Heart right ventricle (tissue), 16 donors: ENCODE measurements at regions not wholly inside any gene's neighbourhood (a gene's known extent, or its start where the extent isn't known, plus 50 kb on each side); places are given as distances from the start of the nearest gene placed in this dataset.

ENCODE experiments used
- ATAC-seq, 8 donors: fragments of 200-7000 bp; cut with Tn5 transposase; one replicate each; pipeline ENCODE4 v1.9.1; 2020; ENCODE audit warnings: mild to moderate bottlenecking in 8 of 8, moderate library complexity in 8 of 8, moderate number of reproducible peaks in 1 of 8
- DNase-seq, 2 donors: peaks; one replicate each; pipeline ENCODE4 v3.0.0-alpha.2; 2020
- H3K27ac ChIP-seq, 10 donors: fragments of 200-600 bp; sonication (generic) in 2 of 10; one replicate each; pipeline versions ENCODE4 v1.5.0 to v1.8.0; 2020 to 2022; ENCODE audit warnings: mild to moderate bottlenecking in 3 of 10
- H3K27me3 ChIP-seq, 7 donors: fragments of 200-600 bp; one replicate each; pipeline ENCODE4 v1.8.0; 2021 to 2022; ENCODE audit warnings: mild to moderate bottlenecking in 2 of 7
- H3K36me3 ChIP-seq, 9 donors: fragments of 200-600 bp; sonication (generic) in 1 of 9; one replicate each; pipeline versions ENCODE4 v1.5.0 to v1.8.0; 2020 to 2022; ENCODE audit warnings: mild to moderate bottlenecking in 2 of 9
- H3K4me1 ChIP-seq, 9 donors: fragments of 200-600 bp; sonication (generic) in 1 of 9; one replicate each; pipeline versions ENCODE4 v1.5.0 to v1.8.0; 2020 to 2022; ENCODE audit warnings: mild to moderate bottlenecking in 4 of 9
- H3K4me3 ChIP-seq, 10 donors: fragments of 200-600 bp; sonication (generic) in 2 of 10; one replicate each; pipeline versions ENCODE4 v1.5.0 to v1.8.0; 2020 to 2022; ENCODE audit warnings: mild to moderate bottlenecking in 7 of 10, moderate library complexity in 2 of 10
- H3K9me3 ChIP-seq, 11 donors: fragments of 200-600 bp in 10 of 11; sonication (generic) in 2 of 11; one replicate each; pipeline versions ENCODE4 v1.5.0 to v1.8.0; 2013 to 2022; ENCODE audit warnings: mild to moderate bottlenecking in 2 of 11, control low read depth in 1 of 11, moderate library complexity in 1 of 11
- CTCF ChIP-seq, 9 donors: fragments of 200-600 bp; sonication (generic) in 2 of 9; IDR thresholded peaks; one replicate each; pipeline versions ENCODE4 v1.5.0 to v1.8.0; 2021 to 2022; ENCODE audit warnings: antibody characterized with exemption in 9 of 9, mild to moderate bottlenecking in 5 of 9, moderate library complexity in 1 of 9
- WGBS, 2 donors: extraction: QIAGEN DNeasy Blood & Tissue Kit; methylation state at CpG; one replicate each; pipeline ENCODE4 v1.1.7; 2013; ENCODE audit warnings: inconsistent platforms in 1 of 2; 5-methylcytosine and 5-hydroxymethylcytosine counted together
- intact Hi-C, 10 donors: fragments of 100-400 bp; cut with DNase I; formaldehyde crosslinking; loops; one replicate each; pipeline versions ENCODE4 v1.11.1 to v1.14.2; 2022
- donor health status: Arrhythmogenic right ventricular cardiomyopathy.
- donor health status: ischemic (EF 13 %, LVEDD 7.1; RV severe dilation, severe dysfunction).
- donor health status: healthy with polysubstance abuse.
- donor health status: DM: no; HTN: yes; CAD: no.
- donor health status: DM: no; HTN: no; CAD: no.
- donor health status: ischemic (EF 25% LVEDD 6.9; RV normal size, moderate dysfunction).
- donor health status: ischemic (EF 25% LVEDD 5.7; RV mildly dilated, moderate dysfunction).
- donor health status: healthy.
- donor health status: DM: yes; HTN: yes; CAD: no.
- donor health status: Ischemic cardiomyopathy.
- donor health status: ischemic (EF 35%, LVEDD 5.7; RV mildly dilated, moderate dysfunction).
- donor health status: nonischemic (EF 11% LVEDD 7.7; RV severe dilation, severe dysfunction).
- donor health status: DM: yes; HTN: yes; CAD: no.
- donor health status: PGD.
- donor health status: ischemic (EF 29% LVEDD 5.4; RV normal size, mild dysfunction).
- donor health status: nonischemic (EF 23%, LVEDD 6.1; RV moderate dilation, normal function).

DNA sequence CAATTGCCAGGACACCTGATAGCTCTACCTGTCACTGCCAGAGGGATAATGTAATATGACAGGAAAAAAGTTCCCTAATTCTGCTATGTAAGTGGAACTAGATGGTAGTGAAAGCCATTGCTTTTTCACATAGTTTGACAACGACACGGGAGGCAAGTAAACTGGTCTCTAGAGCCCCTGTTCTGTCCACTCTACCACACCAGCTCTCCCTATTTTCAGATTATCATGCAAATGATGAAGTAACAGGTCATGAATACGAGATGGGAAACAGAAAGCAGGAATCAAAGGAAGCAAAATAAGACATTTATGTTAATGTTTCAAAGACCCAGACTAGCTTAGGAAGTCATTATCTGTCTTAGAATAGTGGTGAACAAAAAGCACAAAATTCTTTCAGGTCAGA, 56.2 kb downstream of the TAF11L14 start:
- DNase-seq (no peak), ATAC-seq (no peak)
- 27 to 35% methylated on average over 3 of the region's 3 CpGs for WGBS, 2 donors
- intact Hi-C loops: no loop called here
- Histone ChIP-seq H3K27ac (no peak overlapping the region), H3K27me3 (no peaks in the 10 kb centered on the region), H3K4me1 (no peaks in the 10 kb centered on the region), H3K4me3 (no peak overlapping the region), H3K36me3 (no peaks in the 10 kb centered on the region), H3K9me3 (no peaks in the 10 kb centered on the region)
- no peak for TF ChIP-seq CTCF (IDR thresholded peaks at IDR 0.05)

DNA sequence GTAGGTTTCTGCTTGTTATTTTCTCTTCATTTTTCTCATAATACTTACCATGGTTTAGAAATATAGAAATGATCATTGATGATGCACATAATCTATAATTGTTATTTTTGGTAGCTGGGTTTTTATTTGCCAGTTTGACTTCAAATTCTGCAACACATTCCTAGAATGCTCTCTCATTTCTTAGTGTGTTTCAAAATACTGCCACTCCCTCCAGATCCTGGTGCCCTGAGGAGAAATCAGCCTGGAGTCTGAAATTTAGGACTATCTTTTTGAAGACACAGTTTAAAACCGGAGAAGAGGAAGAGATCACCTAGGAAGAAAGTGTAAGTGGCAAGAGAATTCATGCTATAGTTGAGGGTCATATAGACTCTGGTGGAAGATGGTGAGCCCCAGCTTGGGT, 57.5 kb downstream of the TAF11L14 start:
- intact Hi-C loops: no loop called here
- no peak overlapping the region for H3K4me3 ChIP-seq
- H3K9me3 ChIP-seq: no peaks in the 10 kb centered on the region
- WGBS, 2 donors: 63 to 65% methylated on average over 1 of the region's 1 CpG
- no peak for DNase-seq
- no peak for TF ChIP-seq CTCF (IDR thresholded peaks at IDR 0.05)
- H3K36me3 ChIP-seq: no peaks in the 10 kb centered on the region
- ATAC-seq: no peak
- H3K27ac ChIP-seq: no peak overlapping the region
- no peaks in the 10 kb centered on the region for H3K27me3 ChIP-seq
- no peaks in the 10 kb centered on the region for H3K4me1 ChIP-seq

- H3K4me3 ChIP-seq: no peak overlapping the region
- DNase-seq (no peak), ATAC-seq (no peak)
- no peak overlapping the region for H3K27ac ChIP-seq
- TF ChIP-seq CTCF (IDR thresholded peaks at IDR 0.05): no peak
- H3K4me1 ChIP-seq: no peaks in the 10 kb centered on the region
- no peaks in the 10 kb centered on the region for H3K36me3 ChIP-seq
- H3K9me3 ChIP-seq: no peaks in the 10 kb centered on the region
- H3K27me3 ChIP-seq: no peaks in the 10 kb centered on the region
- intact Hi-C loops: no loop called here
These were observed 60.1 kb downstream of the TAF11L14 start for GRCh38 chr5:17694371-17694770.

DNA sequence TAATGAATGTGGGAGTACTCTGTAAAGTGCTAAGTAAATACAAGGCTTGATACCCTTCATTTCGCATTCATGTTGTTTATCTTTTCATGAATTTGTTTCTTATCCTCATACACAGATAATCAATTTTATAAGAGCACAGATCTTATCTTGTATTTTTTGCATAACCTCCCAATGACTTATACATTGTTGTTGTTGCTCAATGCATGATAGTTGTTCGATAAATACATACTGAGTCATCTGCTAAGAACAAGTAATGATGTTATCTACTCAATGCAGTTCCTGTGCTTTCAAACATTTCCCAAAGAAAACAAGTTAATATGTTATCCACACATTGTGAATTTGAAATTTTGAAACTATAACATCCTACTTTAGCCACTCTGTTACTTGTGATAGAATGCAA, 60.7 kb downstream of the TAF11L14 start:
- no peaks in the 10 kb centered on the region for H3K36me3 ChIP-seq
- 75% methylated on average over 2 of the region's 2 CpGs for WGBS, 2 donors
- ATAC-seq: no peak
- H3K27me3 ChIP-seq: no peaks in the 10 kb centered on the region
- no peak overlapping the region for H3K4me3 ChIP-seq
- intact Hi-C loops: no loop called here
- H3K9me3 ChIP-seq: no peaks in the 10 kb centered on the region
- no peak overlapping the region for H3K27ac ChIP-seq
- H3K4me1 ChIP-seq: no peaks in the 10 kb centered on the region
- DNase-seq: no peak
- no peak for TF ChIP-seq CTCF (IDR thresholded peaks at IDR 0.05)

DNA sequence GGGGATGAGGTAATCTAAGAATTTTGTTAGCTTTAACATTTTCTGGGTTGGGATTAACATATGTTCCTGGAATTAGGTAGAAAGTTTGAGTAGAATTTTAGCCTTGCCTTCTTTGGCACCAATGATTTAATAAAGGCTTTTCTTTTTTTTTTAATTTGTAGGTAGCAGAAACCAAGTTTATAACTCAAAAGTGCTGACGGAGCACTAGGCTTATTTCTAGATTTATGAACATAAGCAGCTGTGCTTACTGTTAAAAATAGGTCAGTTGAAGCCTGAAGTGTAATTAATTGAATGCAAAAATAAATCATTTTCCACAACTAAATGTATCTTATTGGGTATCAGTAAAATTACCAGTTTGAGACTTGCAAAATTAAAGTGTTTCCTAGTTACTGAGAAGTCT, 62.4 kb downstream of the TAF11L14 start:
- no peaks in the 10 kb centered on the region for H3K36me3 ChIP-seq
- H3K9me3 ChIP-seq: peaks cover 0 to 11% (median 0%) of the 10 kb centered on the region in 11 donors
- no peak for TF ChIP-seq CTCF (IDR thresholded peaks at IDR 0.05)
- no peak overlapping the region for H3K27ac ChIP-seq
- intact Hi-C loops: no loop called here
- H3K27me3 ChIP-seq: no peaks in the 10 kb centered on the region
- WGBS, 2 donors: 67 to 69% methylated on average over 1 of the region's 1 CpG
- no peaks in the 10 kb centered on the region for H3K4me1 ChIP-seq
- ATAC-seq: no peak
- no peak overlapping the region for H3K4me3 ChIP-seq
- DNase-seq: no peak
